HEK293 (cell line): ENCODE measurements at regions not wholly inside any gene's neighbourhood (a gene's known extent, or its start where the extent isn't known, plus 50 kb on each side); places are given as distances from the start of the nearest gene placed in this dataset.

ENCODE experiments used
- CTCF ChIA-PET: fragments of 350-600 bp; formaldehyde crosslinking; extraction: SDS; loops from one replicate; lab custom pipeline; 2021; ENCODE audit warnings: antibody characterized with exemption; lab: Yijun Ruan, JAX
- POLR2A ChIA-PET: fragments of 300-600 bp; formaldehyde crosslinking; extraction: SDS; loops from one replicate; lab custom pipeline; 2020; ENCODE audit warnings: antibody characterized with exemption, inconsistent platforms; lab: Yijun Ruan, JAX
- H3K27ac ChIP-seq: fragments of 200-500 bp; sonication (Bioruptor generic); 2 replicates; pipeline ENCODE4 v1.5.1; 2014; ENCODE audit warnings: low read depth, low read length, control low read depth, inconsistent platforms; ENCODE audit errors: extremely low read depth
- H3K36me3 ChIP-seq, 2 experiments: fragments of 200-500 bp in 1 of 2; sonication (Bioruptor generic) in 1 of 2; 1 replicate in 1 of 2; 2 replicates in 1 of 2; pipeline ENCODE4 v1.5.1; 2014 to 2017; ENCODE audit warnings: inconsistent platforms in 2 of 2, low read length in 2 of 2; ENCODE audit not compliant: control insufficient read depth in 2 of 2, insufficient read depth in 1 of 2
- H3K4me1 ChIP-seq: fragments of 200-500 bp; sonication (Bioruptor generic); 2 replicates; pipeline ENCODE4 v1.5.1; 2014; ENCODE audit warnings: mild to moderate bottlenecking, low read length, inconsistent platforms; ENCODE audit not compliant: control insufficient read depth, insufficient read depth
- H3K4me3 ChIP-seq: 2 replicates; pipeline ENCODE4 v1.5.1; 2011; ENCODE audit warnings: low read depth, mild to moderate bottlenecking, control low read depth, low read length, moderate library complexity
- H3K9me3 ChIP-seq: fragments of 200-500 bp; sonication (Bioruptor generic); 2 replicates; pipeline ENCODE4 v1.5.1; 2014; ENCODE audit warnings: low read depth, low read length, inconsistent platforms; ENCODE audit not compliant: control insufficient read depth, insufficient read depth
- EGR2 ChIP-seq: fragments of 450-650 bp; formaldehyde crosslinking; IDR thresholded peaks from 2 replicates; pipeline ENCODE4 v1.5.1; 2016; ENCODE audit warnings: low read depth, missing biosample characterization, missing genetic modification characterization
- GLI4 ChIP-seq: fragments of 450-650 bp; formaldehyde crosslinking; IDR thresholded peaks from 2 replicates; pipeline ENCODE4 v1.5.1; 2016; ENCODE audit warnings: missing biosample characterization, missing genetic modification characterization
- MEIS1 ChIP-seq: sonication (generic); formaldehyde crosslinking; IDR thresholded peaks from 2 replicates; pipeline ENCODE4 v1.8.1; 2022; ENCODE audit warnings: missing genetic modification reagents, mild to moderate bottlenecking, borderline replicate concordance
- PRDM2 ChIP-seq: fragments of 450-650 bp; formaldehyde crosslinking; IDR thresholded peaks from 2 replicates; pipeline ENCODE4 v1.5.1; 2016; ENCODE audit warnings: missing biosample characterization, missing genetic modification characterization, borderline replicate concordance
- SCRT2 ChIP-seq: fragments of 450-650 bp; formaldehyde crosslinking; IDR thresholded peaks from 2 replicates; pipeline ENCODE4 v1.5.1; 2016; ENCODE audit warnings: missing biosample characterization, missing genetic modification characterization
- SETDB1 ChIP-seq: IDR thresholded peaks from one replicate; pipeline ENCODE4 v1.6.1; 2017; ENCODE audit warnings: mild to moderate bottlenecking, low read length, moderate library complexity, mixed read lengths; ENCODE audit not compliant: insufficient read length
- TRIM28 ChIP-seq: IDR thresholded peaks from 2 replicates; pipeline ENCODE4 v1.6.1; 2011; ENCODE audit warnings: low read length, control low read depth, borderline replicate concordance
- ZBTB21 ChIP-seq: fragments of 450-650 bp; formaldehyde crosslinking; IDR thresholded peaks from 2 replicates; pipeline ENCODE4 v1.5.1; 2017; ENCODE audit warnings: missing biosample characterization, missing genetic modification characterization
- ZBTB48 ChIP-seq: fragments of 450-650 bp; formaldehyde crosslinking; IDR thresholded peaks from 2 replicates; pipeline ENCODE4 v1.5.1; 2016; ENCODE audit warnings: missing biosample characterization, missing genetic modification characterization
- ZEB2 ChIP-seq: fragments of 450-650 bp; formaldehyde crosslinking; IDR thresholded peaks from 2 replicates; pipeline ENCODE4 v1.5.1; 2016; ENCODE audit warnings: missing biosample characterization, missing genetic modification characterization
- ZNF10 ChIP-seq: fragments of 450-650 bp; formaldehyde crosslinking; IDR thresholded peaks from 2 replicates; pipeline ENCODE4 v1.5.1; 2017; ENCODE audit warnings: missing biosample characterization, missing genetic modification characterization
- ZNF138 ChIP-seq: fragments of 450-650 bp; formaldehyde crosslinking; IDR thresholded peaks from 2 replicates; pipeline ENCODE4 v1.5.1; 2016; ENCODE audit warnings: missing biosample characterization, missing genetic modification characterization, borderline replicate concordance
- ZNF155 ChIP-seq: fragments of 450-650 bp; formaldehyde crosslinking; IDR thresholded peaks from 2 replicates; pipeline ENCODE4 v1.5.1; 2016; ENCODE audit warnings: missing biosample characterization, missing genetic modification characterization
- ZNF335 ChIP-seq: fragments of 450-650 bp; formaldehyde crosslinking; conservative IDR thresholded peaks from 2 replicates; pipeline ENCODE4 v1.5.1; 2016; ENCODE audit warnings: missing biosample characterization, missing genetic modification characterization
- ZNF37A ChIP-seq: fragments of 450-650 bp; IDR thresholded peaks from 2 replicates; pipeline ENCODE4 v1.5.1; 2018; ENCODE audit warnings: missing biosample characterization, missing genetic modification characterization
- ZNF416 ChIP-seq: fragments of 450-650 bp; formaldehyde crosslinking; IDR thresholded peaks from 2 replicates; pipeline ENCODE4 v1.5.1; 2016; ENCODE audit warnings: missing biosample characterization, missing genetic modification characterization
- ZNF449 ChIP-seq: fragments of 450-650 bp; formaldehyde crosslinking; IDR thresholded peaks from 2 replicates; pipeline ENCODE4 v1.5.1; 2017; ENCODE audit warnings: missing biosample characterization, mild to moderate bottlenecking, missing genetic modification characterization, moderate library complexity
- ZNF473 ChIP-seq: fragments of 450-650 bp; formaldehyde crosslinking; IDR thresholded peaks from 2 replicates; pipeline ENCODE4 v1.5.1; 2017; ENCODE audit warnings: missing biosample characterization, missing genetic modification characterization
- ZNF558 ChIP-seq: fragments of 450-650 bp; formaldehyde crosslinking; IDR thresholded peaks from 2 replicates; pipeline ENCODE4 v1.5.1; 2016; ENCODE audit warnings: missing biosample characterization, missing genetic modification characterization
- ZNF585B ChIP-seq: fragments of 450-650 bp; formaldehyde crosslinking; IDR thresholded peaks from 2 replicates; pipeline ENCODE4 v1.5.1; 2016; ENCODE audit warnings: missing biosample characterization, missing genetic modification characterization
- ZNF670 ChIP-seq: fragments of 450-650 bp; formaldehyde crosslinking; IDR thresholded peaks from 2 replicates; pipeline ENCODE4 v1.5.1; 2016; ENCODE audit warnings: missing biosample characterization, missing genetic modification characterization, low read depth
- ZNF692 ChIP-seq: fragments of 450-650 bp; formaldehyde crosslinking; IDR thresholded peaks from 2 replicates; pipeline ENCODE4 v1.5.1; 2016; ENCODE audit warnings: missing biosample characterization, missing genetic modification characterization
- ZNF747 ChIP-seq: fragments of 450-650 bp; formaldehyde crosslinking; IDR thresholded peaks from 2 replicates; pipeline ENCODE4 v1.5.1; 2016; ENCODE audit warnings: missing biosample characterization, missing genetic modification characterization
- ZNF837 ChIP-seq: fragments of 450-650 bp; formaldehyde crosslinking; IDR thresholded peaks from 2 replicates; pipeline ENCODE4 v1.5.1; 2016; ENCODE audit warnings: missing biosample characterization, missing genetic modification characterization

GRCh38 chr6:76441875-76442274 is 369.4 kb upstream of the IMPG1 start:
- H3K36me3 ChIP-seq: no peaks in the 10 kb centered on the region
- no peaks in the 10 kb centered on the region for H3K9me3 ChIP-seq
- no peak overlapping the region for H3K4me3 ChIP-seq
- ChIA-PET CTCF (no interaction called here), POLR2A (no interaction called here)
- peak; percentile 63; the same call in 1 of the 2 replicates for TF ChIP-seq ZBTB48
- peak; percentile 87; the same call in 1 of the 2 replicates for TF ChIP-seq ZNF449 (tag by site-specific recombination)
- TF ChIP-seq TRIM28: peak; percentile 96; the same call in 1 of the 2 replicates
- peak; percentile 60 for TF ChIP-seq SETDB1
- TF ChIP-seq GLI4: no peak
- H3K4me1 ChIP-seq: no peaks in the 10 kb centered on the region
- no peak overlapping the region for H3K27ac ChIP-seq

GRCh38 chr6:76439811-76440210 is 367.3 kb upstream of the IMPG1 start:
- H3K27ac ChIP-seq: no peak overlapping the region
- POLR2A ChIA-PET: no interaction called here
- no peaks in the 10 kb centered on the region for H3K4me1 ChIP-seq
- H3K9me3 ChIP-seq: no peaks in the 10 kb centered on the region
- CTCF ChIA-PET: no interaction called here
- TF ChIP-seq ZNF10 (tag by site-specific recombination) (no peak), ZBTB21 (tag by site-specific recombination) (no peak), PRDM2 (tag by site-specific recombination) (no peak), ZNF138 (tag by site-specific recombination) (no peak), ZNF37A (tag by site-specific recombination) (no peak), ZNF747 (tag by site-specific recombination) (no peak), SCRT2 (no peak), ZNF155 (tag by site-specific recombination) (no peak)
- H3K4me3 ChIP-seq: no peak overlapping the region
- H3K36me3 ChIP-seq: no peaks in the 10 kb centered on the region

- no peaks in the 10 kb centered on the region for H3K9me3 ChIP-seq
- POLR2A ChIA-PET: no interaction called here
- H3K4me3 ChIP-seq: no peak overlapping the region
- H3K4me1 ChIP-seq: no peaks in the 10 kb centered on the region
- no peak for TF ChIP-seq ZNF37A (tag by site-specific recombination)
- no peak for TF ChIP-seq MEIS1
- TF ChIP-seq ZNF558: no peak
- no peak for TF ChIP-seq ZNF335 (tag by site-specific recombination)
- TF ChIP-seq ZEB2 (tag by site-specific recombination): no peak
- no peak for TF ChIP-seq ZNF670 (tag by site-specific recombination)
- no peak for TF ChIP-seq ZNF585B (tag by site-specific recombination)
- no peak for TF ChIP-seq EGR2 (tag by site-specific recombination)
- TF ChIP-seq ZNF473 (tag by site-specific recombination): no peak
- no peak for TF ChIP-seq ZNF837
- TF ChIP-seq ZNF692 (tag by site-specific recombination): no peak
- no peak for TF ChIP-seq ZNF416 (tag by site-specific recombination)
- no peak for TF ChIP-seq TRIM28
- CTCF ChIA-PET: no interaction called here
- H3K36me3 ChIP-seq: no peaks in the 10 kb centered on the region
- no peak overlapping the region for H3K27ac ChIP-seq
Observed at GRCh38 chr6:76438768-76439167, 366.3 kb upstream of the IMPG1 start.
